GM21576 (cell line): ENCODE measurements at regions not wholly inside any gene's neighbourhood (a gene's known extent, or its start where the extent isn't known, plus 50 kb on each side); places are given as distances from the start of the nearest gene placed in this dataset.
"Not testable (repeated sequence)": the region's sequence is repeated elsewhere in the genome, so short reads cannot be mapped to it uniquely, and the experiment has no call there.

Source experiments
- ATAC-seq: cut with Tn5 transposase; IDR thresholded peaks from one replicate; pipeline ENCODE4 v1.9.1; 2021; ENCODE audit warnings: mild to moderate bottlenecking, moderate library complexity; ENCODE audit not compliant: unreplicated experiment

DNA sequence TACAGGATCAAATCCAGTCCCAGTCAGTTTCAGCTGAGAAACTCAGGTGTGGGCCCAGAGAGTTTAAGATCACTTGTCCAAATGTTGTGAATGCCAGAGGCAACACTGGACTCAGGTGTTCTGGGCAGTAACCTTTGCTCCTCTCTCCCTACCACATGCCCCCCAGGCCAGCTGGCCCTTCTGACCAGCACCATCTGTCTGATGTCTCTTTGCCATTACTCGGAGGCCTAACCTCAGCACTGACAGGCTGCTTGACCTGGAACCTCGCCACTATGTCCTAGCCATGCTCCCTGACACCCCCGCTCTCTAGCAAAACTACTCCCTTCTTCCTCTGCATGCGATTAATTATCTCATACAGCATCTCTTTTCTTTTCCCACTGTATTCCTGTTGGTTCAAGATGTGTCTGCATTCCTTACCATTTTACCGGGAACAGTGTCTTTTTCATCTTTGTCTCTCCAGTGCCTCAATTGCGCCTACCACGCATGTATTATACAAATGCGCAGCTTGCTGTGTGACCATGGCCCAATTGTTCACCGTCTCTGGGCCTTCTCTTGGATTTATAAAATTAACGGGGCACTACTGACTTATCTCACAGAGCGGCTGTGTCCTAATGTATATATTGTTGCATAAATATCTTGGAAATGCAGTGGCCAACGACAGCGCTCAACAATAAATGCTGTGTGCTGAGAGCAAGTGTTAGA lies 159.5 kb upstream of the IRF2BP2 start:
- no peak for ATAC-seq

DNA sequence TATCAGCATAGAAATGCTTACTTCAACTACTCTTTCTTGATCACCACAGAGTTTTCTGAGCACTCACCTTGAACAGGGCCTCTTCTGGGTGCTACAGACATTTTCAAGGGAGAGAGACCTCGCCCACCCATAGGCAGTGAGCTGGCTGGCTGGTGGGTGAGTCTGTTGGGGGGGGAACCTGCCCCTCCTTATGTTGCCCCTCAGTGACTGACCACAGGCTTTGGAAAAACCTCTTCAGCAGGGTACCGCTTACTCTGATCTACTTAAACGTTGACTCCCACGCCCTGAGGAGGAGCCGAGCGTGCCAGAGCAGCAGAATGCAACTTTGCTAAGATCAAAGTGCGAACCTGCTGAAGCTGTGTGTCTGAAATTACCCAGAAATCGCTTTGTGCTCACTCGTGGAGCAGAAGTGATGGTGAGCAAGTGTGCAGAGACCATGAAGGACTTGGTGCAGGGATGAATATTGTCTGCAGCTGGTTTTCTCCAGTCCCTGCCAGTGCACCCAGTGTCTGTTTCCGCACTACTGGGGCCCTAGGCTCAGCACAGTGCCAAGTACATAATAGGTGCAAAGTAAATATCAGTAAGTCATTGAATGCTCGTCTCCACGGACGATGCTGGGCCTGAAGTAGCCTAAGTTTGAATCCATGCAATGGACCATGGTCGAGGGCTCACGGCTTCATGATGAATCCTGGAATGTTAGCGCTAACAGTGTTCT lies 158.7 kb upstream of the IRF2BP2 start:
- ATAC-seq = no peak

DNA sequence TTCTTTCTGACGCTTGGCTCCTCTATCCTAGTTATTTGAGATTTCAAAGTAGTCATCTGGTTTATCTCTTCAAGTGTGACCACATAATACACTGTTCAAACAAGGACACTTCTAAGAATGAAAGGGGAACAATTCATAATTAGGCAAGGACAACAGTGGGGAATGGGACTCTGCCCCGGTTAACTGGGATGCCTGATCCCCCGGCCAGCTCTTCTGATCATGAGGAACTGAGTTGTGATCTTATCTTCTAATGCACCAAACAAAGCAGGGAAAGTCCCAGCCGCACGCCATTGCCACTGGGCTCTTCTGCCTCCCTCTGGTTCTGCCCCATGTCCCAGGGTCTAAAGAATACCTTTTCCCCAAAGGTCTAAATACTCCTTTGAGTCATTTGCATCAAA lies 158.2 kb upstream of the IRF2BP2 start:
- ATAC-seq = no peak

DNA sequence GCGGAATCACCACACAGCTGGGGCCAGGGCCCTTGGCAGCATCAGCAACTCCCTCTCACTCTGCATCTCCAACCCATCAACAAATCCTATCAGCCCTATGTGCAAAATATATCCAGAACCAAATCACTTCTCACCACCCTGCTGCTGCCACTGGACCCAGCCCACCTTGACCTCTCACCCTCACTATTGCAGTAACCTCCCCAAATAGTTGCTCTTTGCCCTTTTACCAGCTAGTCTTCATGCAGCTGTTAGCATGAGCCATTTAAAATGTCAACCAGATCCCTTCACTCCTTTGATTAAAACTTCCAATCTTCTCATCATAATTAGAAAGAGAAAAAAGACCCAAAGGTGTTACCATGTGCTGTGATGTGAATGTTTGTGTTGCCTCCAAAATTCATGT lies 155.7 kb upstream of the IRF2BP2 start:
- no peak for ATAC-seq

DNA sequence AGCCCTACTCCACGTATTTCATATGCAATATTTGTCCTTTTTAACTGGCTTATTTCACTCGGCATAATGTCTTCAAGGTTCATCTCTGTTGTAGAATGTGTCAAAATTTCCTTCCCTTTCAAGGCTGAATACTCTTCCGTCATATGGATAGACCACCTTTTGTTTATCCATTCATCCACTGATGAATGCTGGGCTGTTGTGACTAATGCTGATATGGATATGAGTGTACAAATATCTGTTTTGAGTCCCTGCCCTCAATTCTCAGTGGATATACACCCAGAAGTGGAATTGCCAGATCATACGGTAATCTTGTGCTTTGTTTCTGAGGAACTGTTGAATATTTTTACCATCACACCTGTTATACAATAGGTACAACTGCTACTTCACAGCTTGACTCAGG lies 155.2 kb upstream of the IRF2BP2 start:
- no peak for ATAC-seq

DNA sequence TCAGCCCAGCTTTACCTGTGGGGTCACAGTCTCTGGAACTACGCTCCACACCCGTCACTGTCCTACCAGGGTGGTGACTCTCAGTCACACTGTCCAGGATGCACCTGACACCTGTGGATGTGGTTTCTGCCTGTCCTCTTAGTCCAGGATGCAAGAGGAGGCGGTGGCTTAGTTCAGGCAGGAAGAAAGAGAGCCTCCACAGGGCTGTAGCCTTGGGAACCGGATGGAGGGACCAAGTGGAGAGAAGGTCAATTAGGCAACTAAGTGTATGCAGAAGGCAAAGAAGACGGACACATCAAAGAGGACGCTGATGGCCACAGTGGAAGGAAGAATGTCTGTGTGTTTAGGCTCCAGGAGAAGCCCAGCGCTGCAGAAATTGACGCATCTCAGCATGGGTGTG lies 153.9 kb upstream of the IRF2BP2 start:
- ATAC-seq = no peak

DNA sequence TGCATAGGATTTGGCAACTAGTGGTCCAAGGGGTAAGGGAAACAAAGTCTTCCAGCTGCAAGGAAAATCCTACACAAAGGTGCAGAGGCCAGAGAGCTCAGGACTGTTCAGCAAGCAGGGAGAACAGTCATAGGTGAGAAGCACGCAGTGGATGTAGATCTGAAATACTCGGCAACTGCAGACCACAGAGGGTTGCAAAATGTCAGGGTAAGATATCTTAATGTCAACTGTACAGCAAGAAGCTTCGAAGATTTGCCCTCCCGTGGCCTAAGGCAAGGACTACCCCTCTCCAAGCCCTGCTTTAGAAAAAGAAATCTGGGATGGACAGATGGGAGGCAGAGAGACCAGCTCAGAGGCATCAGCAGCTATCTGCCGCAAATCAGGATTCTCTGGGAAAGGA lies 153.4 kb upstream of the IRF2BP2 start:
- ATAC-seq = no peak

DNA sequence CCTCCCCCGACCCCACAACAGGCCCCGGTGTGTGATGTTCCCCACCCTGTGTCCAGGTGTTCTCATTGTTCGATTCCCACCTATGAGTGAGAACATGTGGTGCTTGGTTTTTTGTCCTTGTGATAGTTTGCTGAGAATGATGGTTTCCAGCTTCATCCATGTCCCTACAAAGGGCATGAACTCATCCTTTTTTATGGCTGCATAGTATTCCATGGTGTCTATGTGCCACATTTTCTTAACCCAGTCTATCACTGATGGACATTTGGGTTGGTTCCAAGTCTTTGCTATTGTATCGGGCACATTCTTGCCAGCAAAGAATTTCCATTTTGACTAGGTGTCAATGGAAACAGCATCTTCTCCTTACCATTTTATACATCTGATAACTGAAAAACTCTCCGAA lies 152.1 kb upstream of the IRF2BP2 start:
- ATAC-seq = not testable (repeated sequence)

DNA sequence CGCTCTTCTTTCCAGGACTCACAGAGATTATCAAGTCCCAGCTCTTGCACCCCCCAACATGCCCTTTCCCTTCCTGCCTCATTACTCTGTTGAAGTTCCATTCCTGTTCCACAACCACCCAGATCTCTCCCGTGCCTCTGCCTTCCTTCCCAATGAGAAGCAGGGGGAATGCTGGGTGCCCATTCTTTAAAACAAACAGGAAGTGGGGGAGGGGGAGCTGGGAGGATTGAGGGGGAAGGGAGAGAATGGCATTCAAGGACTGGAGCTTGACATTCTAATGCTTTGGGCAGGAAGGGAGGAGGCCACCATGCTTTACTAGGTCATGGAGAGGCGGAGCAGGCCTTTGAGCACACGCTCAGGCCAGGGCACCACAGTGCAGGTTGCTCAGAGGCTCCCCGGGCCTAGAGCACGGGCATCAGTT lies 150.3 kb upstream of the IRF2BP2 start:
- no peak for ATAC-seq

DNA sequence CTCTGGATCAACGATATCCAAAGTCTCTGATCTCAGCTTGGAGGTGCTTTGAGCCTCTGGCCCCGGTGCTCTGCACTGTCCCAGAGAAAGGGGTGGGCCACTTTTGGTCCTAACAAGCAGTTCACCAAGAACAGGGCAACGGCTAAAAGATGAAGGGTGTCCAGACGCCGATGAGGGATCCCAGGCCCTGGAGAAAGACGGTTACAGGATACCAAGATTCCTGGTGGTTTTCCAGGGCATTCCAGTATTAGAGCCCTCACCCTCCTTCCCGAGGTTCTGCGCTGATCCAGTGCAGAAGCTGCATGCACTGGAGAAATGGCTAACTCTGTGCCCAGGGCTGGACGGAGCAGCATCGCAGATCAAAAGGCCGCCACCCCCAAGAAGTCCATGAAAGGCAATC lies 149.9 kb upstream of the IRF2BP2 start:
- no peak for ATAC-seq

DNA sequence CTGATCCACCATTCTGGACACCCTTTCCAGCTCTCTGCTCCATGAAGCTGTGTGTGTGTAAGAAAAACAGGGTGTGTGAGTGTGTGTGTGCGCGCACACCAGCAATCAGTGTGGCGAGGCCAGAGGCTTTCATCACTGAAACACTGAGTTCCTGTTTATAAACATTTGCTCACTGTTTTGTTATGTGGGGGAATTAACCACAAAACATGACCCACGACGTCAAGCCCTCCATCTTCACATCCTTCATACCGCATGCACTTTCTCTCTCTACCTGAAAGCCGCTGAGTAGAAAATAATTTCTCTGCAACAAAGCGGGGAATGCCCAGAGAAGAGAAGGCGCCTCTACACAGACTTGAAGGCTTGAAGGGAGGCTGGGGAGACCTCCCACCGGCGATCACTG lies 148.9 kb upstream of the IRF2BP2 start:
- ATAC-seq = no peak

DNA sequence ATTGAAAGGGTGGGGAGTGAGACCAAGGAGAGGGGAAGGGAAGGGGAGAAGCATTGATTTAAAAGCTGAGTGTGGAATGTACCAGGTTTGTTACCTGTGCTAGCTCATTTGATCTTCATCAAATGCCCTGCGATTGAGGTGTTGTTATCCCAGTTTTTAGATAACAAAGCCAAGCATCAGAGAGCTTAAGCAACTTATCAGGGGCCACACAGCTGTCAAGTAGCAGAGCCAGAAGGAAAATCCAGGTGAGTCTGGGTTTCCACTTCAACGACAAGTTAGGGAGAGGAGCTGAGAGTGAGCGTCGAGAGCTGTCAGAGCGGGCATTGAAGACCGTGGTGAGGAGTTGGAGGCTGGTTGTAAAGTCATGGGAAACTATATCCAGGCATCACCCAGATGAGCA lies 146.9 kb upstream of the IRF2BP2 start:
- ATAC-seq = no peak

DNA sequence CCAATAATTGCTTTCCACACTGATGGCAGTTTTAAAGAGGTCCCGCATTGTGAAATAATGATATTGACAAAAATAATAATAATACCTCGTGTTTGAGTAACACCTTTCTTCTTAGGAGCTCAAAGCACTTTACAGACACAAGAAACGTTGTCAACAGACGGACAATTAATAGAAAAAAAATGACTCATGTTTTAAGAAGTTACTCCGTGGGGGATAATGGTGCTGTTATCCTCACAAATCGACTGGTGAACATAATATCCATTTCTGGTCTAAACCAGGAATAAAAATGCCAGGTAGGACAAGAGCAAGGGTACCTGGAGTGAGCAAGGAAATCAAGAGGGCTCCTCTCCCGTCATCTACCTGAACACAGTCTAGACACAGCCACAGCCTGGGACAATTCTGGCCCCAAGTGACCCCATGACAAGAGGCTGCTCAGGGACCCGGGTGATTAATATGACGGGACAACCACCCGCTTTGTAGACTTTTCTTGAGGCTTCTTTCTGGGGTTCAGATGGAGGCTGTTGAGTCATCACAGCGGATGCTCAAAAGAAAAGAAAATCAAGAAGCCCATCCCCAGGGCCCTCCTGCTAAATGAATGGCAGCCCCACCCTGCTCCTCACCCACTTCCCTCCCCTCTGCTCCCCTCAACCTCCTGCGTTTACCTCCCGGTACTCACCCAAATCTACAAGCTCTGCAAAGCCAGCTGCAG lies 146.2 kb upstream of the IRF2BP2 start:
- ATAC-seq = no peak

DNA sequence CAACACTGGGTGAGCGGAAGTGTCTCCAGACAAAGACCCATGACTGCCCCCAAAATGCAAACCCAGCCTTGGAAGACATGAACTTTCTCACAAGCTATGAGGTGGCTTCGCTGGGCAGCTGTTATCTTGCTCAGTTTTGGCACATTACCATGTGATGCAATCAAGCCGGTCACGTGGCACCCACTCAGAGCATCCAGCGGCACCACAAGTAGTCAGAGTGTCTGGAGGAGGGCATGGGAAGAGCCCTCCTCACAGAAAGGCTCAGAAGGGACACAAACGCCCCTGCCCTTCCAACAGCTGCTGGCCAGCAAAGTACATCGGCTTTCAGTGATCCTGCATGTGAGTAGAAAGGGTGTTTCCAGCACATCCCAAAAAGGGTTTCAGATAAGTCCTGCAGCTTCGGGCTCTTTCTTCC lies 145.5 kb upstream of the IRF2BP2 start:
- ATAC-seq = no peak

DNA sequence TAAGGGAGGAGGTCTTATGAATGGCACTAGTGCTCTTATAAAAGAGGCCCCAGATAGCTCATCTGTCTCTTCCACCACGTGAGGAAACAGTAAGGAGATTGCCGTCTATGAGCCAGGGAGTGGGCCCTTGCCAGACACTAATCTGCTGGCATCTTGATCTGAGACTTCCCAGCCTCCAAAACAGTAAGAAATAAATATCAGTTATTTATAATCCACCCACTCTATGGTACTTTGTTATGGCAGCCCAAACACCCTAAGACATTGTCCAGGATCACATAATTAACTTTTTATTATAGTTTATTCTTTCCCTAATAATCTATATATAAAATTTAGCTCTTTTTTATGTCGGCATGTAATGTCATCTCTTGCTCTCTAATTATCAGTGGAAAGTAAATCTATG lies 144.0 kb upstream of the IRF2BP2 start:
- no peak for ATAC-seq

DNA sequence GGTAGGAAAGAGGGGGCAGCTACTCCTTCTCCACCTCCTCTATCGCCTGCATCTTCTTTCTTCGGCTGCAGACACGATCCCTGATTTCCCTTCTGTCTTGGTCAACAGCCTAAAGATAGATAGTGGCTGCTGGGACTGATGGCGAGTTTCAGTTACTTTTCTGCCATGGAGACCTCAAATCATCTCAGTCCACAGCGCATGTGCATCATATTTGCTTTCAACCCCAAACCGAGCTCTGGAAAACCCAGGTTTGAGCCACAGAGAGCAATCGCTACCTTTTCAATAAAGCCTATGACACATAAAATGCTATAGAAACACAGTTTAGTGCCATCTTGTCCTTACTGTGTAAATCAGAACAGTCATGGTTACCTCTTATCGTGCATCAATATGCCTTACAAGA lies 142.9 kb upstream of the IRF2BP2 start:
- no peak for ATAC-seq

DNA sequence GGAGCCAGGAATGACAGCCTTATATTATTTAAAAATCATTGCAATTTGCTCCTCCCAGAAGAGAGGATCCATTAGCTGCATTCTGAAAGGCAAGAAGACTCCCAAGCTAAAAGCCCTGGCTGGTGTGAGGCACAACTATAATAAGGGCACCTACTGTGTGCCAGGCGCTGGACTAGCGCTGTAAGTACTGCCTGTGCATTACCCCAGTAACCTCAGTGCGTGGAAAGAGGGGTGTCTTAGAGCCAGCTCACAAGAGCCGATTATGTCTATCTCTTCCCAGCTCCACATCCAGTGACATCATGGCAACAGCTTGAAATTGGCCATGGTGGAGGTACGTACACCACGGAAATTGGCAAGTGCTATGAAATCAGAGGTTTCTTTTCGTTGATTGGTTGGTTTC lies 141.7 kb upstream of the IRF2BP2 start:
- ATAC-seq = no peak

DNA sequence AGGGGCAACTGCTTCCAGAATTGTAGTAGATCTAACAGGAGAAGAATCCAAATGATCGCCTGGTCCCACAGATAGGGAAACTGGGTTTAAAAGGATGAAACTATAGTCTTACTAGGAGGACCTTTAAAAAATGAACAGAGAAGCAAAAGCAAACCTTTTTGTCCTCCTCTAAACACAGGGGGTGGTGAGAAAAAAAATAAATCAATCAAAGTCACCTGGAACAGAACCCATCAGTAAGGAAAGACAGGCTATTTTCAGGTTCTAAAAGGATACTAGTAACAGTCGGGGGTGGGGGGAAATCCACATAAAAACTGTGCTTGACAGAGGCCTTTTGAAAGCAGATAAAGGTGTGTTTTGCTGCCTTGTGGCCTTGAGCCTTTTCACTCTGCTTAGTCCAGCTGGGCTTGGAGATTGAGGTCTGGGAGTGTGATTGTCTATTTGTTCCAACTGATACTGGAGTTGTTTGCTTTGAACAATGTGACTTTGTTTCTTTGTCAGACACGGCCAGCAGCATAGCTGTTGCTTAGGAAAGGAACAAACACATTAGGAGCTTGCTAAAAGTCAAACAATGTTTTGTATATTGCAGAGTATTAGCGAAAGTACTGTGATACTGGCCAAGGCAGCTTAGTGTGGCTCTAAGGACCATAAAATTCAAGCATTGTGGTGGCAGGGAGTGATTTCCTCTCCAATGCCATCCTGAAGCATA lies 141.1 kb upstream of the IRF2BP2 start:
- ATAC-seq = no peak

DNA sequence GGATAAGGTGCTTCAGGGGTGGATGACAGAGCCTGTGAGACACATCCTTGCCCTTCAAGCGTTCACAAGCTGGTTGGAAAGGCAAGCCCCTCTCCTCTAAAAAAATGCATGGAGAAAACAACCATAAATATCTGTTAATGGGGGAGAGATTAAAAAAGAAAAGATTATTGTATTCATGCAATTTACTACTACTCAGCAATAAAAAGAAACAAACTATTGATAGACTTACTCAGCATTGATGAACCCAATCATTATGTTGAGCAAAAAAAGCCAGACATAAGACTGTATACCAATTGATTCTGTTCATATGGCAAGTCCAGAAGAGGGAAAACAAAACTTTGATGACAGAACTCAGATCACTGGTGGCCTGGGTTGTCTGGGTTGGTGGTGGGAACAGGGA lies 138.7 kb upstream of the IRF2BP2 start:
- ATAC-seq = no peak

DNA sequence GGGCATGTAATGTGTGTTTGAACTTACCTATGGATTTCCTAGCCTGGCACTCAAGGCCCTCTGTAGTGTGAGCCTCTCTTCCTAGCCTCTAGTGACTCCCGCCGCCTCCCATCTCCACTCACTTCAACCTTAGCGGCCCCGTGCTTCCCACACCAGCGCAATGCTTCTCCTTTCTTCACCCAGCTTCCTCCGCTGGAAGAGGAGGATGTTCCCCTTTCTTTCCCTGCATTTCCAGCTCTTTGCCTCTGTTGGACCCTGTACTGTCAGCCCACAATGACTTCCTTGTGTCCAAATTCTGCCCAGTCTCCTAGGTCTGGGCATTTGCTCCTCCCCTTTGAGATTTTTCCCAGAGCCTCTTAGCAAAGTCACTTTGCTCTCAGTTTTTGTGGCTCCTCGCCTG lies 138.1 kb upstream of the IRF2BP2 start:
- no peak for ATAC-seq

DNA sequence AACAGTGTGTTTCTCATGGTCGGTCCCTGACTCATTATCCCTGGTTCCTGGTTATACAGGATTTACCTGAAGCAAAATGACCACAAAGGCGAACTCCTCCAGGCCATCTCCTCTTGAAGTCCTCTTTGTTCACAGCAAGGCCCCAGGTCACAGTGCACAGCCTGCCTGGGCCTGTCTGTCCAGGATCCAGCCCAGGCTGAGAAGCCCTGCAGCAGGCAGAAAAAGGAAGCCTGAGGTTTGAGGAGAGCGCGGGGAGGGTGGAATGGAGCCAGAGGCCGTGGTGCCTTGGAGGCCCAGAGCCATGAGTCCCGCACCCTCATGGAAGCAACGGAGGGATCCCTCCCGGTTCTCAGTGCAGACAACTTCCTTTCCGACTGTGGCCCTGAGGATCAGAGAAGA lies 136.8 kb upstream of the IRF2BP2 start:
- ATAC-seq = no peak
